HepG2 (cell line): ENCODE measurements at regions not wholly inside any gene's neighbourhood (a gene's known extent, or its start where the extent isn't known, plus 50 kb on each side); places are given as distances from the start of the nearest gene placed in this dataset.

Source experiments
- CTCF ChIP-seq: sonication (generic); formaldehyde crosslinking; IDR thresholded peaks from 2 replicates; pipeline ENCODE4 v1.5.0; 2020; ENCODE audit warnings: mild to moderate bottlenecking, missing genetic modification reagents, moderate library complexity
- FOXM1 ChIP-seq: sonication (generic); formaldehyde crosslinking; IDR thresholded peaks from 2 replicates; pipeline ENCODE4 v1.5.0; 2020; ENCODE audit warnings: missing genetic modification reagents
- MTA3 ChIP-seq: sonication (generic); formaldehyde crosslinking; IDR thresholded peaks from 2 replicates; pipeline ENCODE4 v1.4.0; 2020; ENCODE audit warnings: missing genetic modification reagents
- MXI1 ChIP-seq: IDR thresholded peaks from 3 replicates; pipeline ENCODE4 v1.6.1; 2012; ENCODE audit warnings: low read depth, low read length, inconsistent platforms, borderline replicate concordance
- USF2 ChIP-seq, 2 experiments: sonication (generic) in 1 of 2; formaldehyde crosslinking in 1 of 2; IDR thresholded peaks; 2 replicates each; pipeline versions ENCODE4 v1.5.1 to v1.6.1; 2011 to 2020; ENCODE audit warnings: borderline replicate concordance in 1 of 2, low read depth in 1 of 2, low read length in 1 of 2, mild to moderate bottlenecking in 1 of 2, missing genetic modification reagents in 1 of 2, moderate library complexity in 1 of 2
- ZNF317 ChIP-seq: sonication (generic); formaldehyde crosslinking; IDR thresholded peaks from 2 replicates; pipeline ENCODE4 v1.5.0; 2020; ENCODE audit warnings: mild to moderate bottlenecking, missing genetic modification reagents
- ZNF362 ChIP-seq: sonication (generic); formaldehyde crosslinking; IDR thresholded peaks from 2 replicates; pipeline ENCODE4 v1.4.0; 2020; ENCODE audit warnings: missing genetic modification reagents, mild to moderate bottlenecking, borderline replicate concordance
- ZNF784 ChIP-seq: sonication (generic); formaldehyde crosslinking; IDR thresholded peaks from 2 replicates; pipeline ENCODE4 v1.5.1; 2020; ENCODE audit warnings: missing genetic modification reagents, mild to moderate bottlenecking, borderline replicate concordance

GRCh38 chr15:69824877-69825406, 272.8 kb downstream of the TLE3 start:
- TF ChIP-seq CTCF (no peak), MTA3 (CRISPR knock-in tag) (no peak), MXI1 (no peak), ZNF317 (CRISPR knock-in tag) (no peak), ZNF784 (CRISPR knock-in tag) (no peak), FOXM1 (CRISPR knock-in tag) (no peak), USF2 (IDR thresholded peaks at IDR 0.05; ENCODE audit: low read depth, low read length) (no peak), USF2 (CRISPR knock-in tag; IDR thresholded peaks at IDR 0.05; ENCODE audit: borderline replicate concordance) (no peak), ZNF362 (CRISPR knock-in tag) (no peak)
